NCI-H748 treated with DMSO at 0.1 percent for 48 hours (cell line): ENCODE measurements at regions not wholly inside any gene's neighbourhood (a gene's known extent, or its start where the extent isn't known, plus 50 kb on each side); places are given as distances from the start of the nearest gene placed in this dataset.

Experiments
- DNase-seq: peaks from one replicate; lab custom pipeline; 2025; lab: John Stamatoyannopoulos, UW

DNA sequence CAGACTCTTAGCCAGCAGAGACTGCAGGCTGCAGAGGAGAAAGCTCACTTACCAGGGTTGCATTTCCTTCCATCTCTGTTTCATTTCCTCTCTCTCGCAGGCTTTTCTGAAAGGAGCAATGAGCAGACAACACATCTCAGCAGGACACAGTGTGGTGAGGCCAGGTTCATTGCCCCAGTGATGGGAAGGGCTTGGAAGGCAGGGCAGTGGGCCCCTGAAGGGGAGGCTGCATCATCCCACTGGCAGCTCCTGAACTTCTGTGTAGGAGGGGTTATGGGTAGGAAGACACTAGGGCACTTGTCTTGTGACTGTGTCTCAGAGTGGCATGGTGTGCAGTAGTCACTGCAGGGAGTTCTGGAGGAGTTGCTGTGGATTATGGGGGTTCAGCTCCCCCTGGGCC lies 246.8 kb downstream of the QKI start:
- no peak for DNase-seq

DNA sequence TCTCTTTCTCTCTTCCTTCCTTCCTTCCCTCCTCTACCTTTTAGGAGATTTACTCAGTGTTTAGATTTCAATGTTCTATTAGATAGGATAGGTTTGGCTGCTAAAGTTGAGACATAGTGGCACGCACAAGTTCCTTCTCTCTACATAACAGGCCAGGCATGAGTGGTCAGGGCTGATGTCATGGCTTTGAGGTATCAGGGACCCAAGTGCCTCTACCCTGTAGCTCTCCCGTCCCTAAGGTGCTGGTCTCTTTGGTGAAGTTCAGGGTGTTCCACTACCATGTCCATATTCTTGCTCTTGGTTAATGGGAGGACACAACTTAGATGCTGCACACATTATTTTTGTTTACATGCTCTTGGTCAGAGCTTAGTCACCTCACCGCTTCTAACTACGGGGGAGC lies 245.3 kb downstream of the QKI start:
- DNase-seq, result no peak

DNA sequence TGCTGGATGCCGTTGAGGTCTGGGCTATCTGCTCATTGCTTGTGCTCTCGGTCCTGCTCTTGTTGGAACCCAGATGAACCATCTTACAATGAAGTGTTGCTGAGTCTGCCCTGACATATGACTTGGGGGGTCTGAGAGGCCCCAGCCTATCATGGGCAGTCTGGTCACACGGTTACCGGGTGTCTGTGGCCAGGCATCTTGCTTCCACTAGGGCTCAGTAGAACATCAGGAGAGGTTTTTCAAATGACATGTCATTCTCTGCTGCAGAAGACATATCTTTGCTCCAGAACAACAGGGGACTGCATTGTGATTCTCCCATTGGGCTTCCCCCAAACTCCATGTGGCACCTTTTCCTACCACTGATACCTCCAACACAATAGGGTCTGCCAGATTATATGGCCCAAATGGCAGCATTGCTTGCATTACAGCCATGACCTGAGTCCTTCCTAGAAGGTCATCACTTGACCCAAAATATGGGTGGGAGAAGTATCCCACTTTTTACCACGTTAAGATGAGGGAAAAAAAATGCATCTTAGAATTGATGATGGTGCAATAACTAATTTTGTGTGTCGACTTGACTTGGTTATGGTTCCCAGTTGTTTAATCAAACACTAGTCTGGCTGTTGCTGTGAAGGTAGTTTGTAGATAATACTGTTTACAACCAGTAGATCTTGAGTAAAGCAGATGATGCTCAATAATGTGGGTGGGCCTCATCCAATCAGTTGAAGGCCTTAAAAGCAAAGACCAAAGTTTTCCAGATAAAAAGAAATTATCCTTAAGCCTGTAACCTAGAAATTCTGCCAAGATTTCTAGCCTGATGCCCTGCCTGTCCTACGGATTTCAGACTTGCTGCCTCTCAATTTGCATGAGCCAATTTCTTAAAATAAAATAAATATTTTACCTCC lies 241.0 kb downstream of the QKI start:
- no peak for DNase-seq

DNA sequence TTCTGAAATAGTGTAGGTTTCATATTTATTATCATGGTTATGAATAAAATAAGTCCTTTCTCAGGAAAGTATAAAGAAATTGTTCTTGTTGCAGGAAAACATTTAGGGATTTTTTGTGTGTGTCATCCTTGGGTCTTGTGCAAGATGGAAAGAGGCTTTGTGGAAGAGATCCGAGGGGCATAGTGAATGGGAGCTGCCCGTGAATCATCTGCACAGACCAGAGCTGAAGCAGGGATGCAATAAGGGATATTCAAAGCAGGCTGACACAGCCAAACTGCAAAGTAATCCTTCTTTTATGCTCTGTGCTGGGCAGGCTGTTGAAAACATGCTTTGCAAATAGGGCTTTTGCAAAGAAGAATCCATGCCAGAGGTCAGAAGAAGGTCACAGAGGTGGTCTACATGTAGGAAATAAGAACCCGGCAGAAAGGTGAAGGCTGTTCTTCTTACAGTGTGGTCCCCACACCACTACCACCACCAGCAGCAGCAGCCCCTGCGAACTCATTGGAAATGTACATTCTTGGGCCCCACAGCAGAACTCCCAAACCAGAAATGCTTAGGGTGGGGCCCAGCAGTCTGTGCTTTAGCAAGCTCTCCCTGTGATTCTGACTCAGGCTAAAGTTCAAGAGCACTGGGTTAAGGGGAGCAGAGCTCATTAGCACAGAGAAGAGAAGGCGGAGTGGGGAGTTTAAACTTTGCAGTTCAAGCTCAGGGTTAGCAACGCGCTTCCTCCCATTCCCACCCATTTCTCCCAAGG lies 237.6 kb downstream of the QKI start:
- no peak for DNase-seq

DNA sequence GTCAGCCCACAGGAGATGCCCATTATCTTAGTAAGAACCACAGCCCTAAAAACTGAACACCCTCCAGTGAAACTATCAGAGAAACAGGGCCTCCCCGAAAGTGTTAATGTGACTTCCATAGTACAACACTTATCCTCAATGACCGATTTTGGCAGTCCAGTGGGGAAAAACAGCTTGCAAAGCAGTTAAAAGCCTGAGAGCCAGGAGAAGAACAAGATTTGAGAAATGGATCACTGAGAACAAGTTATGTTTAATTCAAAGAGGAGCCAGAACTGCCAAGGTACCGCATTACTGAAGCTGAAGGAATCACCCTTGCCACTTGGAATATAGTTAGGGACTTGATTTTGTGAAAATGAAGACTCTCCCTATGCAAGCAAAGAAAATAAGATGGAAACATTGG lies 236.9 kb downstream of the QKI start:
- no peak for DNase-seq

DNA sequence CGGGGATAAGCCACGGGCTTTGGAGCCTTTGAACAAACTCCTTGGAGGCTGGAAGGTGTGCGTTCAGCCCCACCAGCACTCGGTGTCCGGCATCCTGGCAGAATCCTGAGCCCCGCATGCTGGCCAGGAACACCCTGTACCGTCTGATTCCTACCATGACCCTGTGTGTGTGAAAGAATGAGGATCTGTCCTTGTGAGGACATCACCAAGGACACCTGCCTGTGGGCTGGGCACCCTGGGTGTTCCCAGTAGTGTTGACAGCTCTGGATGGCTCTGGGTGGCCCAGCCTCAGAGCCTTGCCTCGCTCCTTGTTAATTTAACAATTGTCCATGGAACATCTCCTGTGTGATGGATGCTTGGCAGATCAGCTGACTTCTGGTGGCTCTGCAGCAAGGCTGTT lies 234.3 kb downstream of the QKI start:
- no peak for DNase-seq

DNA sequence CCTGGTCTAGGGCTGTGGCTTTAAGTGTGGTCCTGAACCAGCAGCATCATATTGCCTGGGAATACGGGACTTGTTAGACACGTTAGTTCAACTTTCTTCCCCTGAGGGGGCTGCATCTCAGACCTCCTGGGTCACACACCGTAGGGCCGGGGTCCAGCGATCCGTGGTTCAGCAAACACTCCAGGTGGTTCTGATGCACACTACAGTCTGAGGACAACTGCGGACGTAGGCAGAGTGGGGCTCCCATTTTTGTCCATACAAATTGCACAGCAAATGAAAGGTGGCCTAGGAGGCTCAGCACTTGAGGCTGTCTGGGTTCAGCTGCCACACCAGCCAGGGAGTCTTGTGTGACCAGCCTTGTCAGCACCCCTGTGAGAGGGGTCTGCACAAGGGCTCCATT lies 233.1 kb downstream of the QKI start:
- no peak for DNase-seq

DNA sequence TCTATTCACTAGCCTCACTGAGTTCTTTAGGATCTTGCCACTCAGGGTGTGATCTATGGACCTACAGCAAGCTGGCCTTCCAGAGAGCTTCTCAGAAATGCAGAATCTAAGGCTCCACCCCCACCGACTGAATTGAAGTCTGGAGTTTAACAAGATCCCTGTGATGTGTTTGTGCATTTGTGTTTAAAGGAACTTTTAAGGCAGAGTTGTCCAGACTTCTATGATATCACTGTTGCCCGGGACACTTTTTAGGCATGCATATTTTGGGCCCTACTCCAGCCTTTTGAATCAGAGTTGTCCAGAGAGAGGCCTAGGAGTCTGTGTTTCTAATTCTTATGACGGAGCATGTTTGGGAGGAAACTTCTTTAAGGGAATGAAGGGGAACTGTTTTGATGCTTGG lies 232.3 kb downstream of the QKI start:
- DNase-seq, result no peak

DNA sequence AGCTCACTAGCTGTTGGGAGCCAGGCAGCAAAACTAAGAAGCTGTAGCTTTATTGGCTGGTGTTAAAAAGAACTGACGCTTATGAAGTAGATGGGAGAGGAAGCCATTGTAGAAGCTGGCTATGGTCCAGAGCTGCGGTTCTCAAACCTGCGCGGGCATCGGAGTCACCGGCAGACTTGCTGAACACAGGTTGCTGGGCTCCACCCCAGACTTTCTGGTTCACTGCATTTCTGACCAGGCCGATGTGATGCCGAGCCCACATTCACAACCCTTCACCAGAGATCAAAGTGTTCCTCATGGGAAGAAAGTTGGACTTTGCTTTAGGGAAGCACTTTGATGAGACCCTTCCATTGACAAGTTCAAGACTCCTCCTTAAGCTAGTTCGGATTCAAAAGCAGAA lies 231.6 kb downstream of the QKI start:
- DNase-seq, result no peak

DNA sequence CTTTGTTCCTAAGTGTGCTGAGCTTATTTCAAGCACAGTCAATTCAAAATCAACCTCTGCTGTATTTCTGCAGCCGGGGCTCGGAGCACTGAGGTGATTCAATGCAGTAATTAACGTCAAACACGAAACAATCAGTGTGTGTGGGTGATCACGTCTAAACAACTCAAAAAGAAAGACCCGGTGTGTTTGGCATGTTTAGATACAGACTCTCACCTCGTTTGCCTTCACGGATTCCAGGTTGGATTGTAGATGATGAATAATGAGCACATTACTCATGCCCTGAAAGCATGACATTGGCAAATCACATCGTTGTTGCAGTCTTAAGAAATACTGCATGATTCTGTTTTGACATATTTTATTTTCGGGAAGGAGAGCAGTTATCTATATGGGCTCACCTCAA lies 231.0 kb downstream of the QKI start:
- no peak for DNase-seq

DNA sequence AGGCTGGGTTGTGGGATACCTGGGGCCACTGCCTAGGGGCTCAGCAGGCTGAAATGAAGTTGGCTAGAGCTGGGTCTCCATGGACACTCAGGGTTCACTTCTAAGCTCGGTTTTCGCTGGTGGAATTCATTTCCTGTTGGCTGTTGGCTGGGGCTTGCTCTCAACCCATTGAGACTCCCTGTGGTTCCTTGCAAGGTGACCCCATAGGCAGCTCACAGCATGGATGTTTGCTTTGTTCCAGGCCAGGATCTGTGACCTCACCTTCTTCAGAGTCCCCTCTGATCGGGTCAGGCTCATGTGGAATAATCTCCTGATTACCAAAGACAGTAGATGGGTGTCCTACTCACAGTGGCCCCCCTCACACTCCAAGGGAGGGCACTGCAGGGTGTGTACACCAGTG lies 229.3 kb downstream of the QKI start:
- no peak for DNase-seq

DNA sequence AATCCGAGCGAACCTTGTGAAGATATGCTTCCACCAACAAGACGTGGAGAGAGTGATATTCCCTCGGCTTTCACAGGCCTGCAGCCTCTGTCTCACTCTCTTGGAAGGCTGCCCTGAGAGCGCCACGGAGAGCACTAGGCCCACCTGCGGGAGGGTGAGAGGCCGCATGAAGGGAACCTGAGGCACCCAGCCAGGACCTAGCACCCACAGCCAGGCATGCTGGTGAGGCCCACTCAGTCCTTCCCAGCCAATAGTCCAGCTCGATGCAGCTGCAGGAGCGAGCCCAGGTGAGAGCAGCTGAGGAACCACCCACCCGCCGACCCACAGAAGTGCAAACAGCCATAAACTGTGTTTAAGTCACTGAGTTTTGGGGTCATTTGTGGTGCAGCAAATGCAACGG lies 227.2 kb downstream of the QKI start:
- no peak for DNase-seq

DNA sequence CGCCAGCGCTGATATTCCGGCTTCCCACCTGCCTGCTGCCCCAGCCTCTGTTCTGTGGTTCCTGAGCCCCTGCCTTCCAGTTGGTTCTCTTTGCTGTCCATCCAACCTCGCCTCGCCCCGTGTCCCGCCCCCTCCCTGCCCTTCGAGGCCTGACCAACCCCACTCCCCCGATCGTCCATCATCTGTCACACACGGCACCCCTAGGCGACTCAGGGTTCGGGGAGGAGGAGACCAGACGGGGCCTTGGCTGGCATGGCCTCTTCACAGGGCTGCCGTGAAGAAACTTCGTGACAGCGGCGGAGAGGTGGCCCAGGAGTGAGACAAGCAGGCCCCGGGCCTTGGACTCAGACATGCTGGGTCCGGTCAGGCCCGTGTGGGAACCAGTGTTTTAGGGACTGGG lies 226.1 kb downstream of the QKI start:
- no peak for DNase-seq

DNA sequence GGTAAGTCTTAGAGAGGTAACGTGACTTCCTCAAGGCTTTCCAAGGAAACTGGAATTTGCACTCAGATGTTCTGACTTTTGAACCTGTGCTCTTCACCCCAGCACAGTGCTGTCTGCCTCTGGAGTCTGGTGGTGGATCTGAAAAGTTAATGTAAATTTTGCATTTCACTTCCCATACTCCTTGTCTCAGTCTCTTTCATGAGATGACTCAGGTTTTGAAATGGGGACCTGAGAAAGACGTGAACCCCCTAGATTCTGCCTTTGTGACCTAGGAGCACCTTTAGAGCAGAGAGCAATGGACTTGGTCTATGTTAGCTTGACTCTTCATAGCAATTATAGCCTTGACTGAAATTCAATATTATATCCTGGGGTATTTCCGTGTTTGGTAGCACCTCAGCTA lies 223.0 kb downstream of the QKI start:
- DNase-seq, result no peak

DNA sequence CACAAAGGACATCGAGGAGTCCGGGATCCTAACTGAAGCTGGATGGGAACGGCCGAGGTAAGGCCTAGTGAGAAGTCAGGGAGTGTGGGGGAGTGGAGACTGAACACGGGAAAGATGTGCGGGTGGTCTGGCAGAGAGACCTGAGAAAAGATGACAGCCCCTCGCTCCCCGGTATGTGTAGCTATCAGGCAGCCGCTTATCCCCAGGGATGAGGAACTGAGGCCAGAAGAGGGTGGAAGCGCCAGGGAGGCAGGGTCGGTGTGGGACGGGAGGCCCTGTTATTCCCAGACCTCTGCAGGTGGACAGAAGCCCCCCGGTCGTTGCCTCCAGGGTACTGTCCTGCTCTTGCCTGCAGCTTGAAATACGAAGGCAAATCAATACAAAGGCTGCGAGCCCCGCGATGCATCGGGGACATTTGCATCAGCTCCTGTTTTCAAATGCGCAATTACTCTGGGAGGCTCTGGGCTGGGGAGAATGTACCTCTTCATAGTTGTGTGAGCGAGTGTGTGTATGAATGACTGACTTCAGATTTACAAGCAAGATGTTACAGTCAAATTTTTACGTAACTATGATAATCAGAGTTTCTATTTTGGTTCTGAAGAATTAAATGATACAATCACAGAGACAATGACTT lies 221.3 kb downstream of the QKI start:
- no peak for DNase-seq

DNA sequence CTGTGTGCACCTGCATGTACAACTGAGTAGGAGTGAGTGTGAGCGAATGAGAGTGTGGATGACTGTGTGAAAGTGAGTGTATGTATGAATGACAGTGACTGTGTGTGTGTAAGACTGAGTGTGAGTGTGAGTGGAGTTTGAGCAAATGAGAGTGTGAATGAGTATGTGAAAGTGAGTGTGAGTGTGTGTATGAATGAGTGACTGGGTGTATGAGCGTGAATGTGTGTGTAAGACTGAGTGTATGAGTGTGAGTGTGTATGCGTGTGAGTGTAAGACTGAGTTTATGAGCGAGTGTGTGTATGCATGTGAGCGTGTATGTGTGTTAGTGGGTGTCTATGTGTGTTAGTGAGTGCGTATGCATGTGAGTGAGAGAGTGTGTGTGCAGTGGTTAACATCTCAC lies 220.8 kb downstream of the QKI start:
- no peak for DNase-seq

DNA sequence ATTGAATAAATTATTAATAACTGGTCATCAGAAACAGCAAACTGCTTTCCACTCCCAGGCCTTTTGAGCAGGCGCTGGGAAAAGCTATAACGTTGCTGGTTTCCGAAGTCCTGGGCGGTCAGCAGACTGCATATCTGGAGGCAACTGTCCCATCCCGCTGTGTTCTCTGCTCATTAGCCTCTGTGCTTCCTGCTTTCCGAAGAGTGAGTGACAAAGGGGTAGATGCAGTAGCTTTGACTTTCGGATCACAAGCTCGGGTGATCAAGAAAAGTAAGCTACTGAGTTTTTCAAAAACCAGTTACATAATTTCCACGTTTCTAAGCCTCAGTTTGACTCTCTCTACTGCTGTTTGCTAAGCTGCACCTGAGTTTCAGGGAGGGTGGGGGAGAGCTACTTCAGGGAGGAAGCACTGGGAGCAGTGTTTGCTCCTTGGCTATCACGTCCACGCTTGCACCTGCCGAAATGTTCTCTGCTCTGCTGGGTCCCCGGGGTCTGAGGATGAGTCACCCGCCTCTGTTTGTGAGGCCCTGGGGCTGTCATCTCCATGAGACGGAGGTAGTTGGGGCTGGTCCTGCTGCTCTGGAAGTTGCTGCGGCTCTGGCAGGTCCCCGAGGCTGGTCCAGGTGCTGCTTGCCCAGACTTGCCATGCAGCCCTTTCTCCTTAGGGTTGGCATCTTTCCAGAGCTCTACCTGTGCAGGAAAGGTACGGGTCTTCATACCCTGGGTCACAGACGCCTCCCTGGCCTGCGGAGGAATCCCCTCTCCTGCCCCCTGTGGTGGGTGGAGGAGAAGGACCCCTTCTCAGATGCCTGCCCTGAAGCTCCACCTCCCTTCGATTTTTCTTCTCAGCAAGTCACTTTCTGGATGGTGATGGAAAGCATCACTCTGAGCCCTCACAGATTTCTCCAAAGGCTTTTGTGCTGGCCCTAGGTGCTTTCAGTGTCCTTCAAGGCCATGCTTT lies 220.0 kb downstream of the QKI start:
- peak; percentile 93 for DNase-seq

DNA sequence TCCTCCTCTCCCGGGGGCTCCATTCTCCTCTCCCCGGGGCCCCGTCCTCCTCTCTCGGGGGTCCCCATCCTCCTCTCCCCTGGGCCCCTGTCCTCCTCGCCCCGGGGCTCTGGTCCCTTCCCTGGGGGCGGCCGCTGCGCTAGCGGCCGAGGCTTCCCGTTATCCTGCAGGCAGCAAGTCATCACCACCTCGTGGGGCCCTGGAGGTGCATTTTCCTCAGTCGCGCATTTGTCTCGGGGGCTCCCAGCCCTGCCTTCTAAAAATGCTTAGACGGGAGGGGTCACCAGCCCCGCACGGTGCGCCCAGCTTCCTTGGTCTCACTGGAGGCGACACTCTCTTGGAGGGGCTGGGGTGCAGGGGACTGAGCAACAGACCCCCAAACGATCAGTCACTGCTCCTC lies 216.5 kb downstream of the QKI start:
- DNase-seq, result no peak

DNA sequence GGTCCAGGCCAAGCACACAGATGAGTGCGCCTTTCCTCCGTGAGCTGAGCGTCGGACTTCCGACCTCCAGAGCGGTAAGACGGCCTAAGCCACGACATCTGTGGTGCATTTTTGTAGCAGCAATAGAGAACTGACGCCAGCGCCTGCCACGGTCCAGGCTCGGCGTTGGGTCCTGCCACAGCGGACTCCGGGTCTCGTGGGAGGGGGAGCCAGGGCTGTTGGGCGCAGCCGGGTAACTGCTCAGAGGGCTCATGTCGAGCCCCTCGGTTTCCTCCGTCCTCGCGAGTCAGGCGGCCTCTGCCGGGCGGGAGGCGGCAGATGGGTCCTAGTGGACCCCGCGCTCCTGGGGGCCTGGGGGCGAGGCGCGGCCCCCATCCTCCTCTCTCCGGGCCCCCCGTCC lies 216.1 kb downstream of the QKI start:
- no peak for DNase-seq

DNA sequence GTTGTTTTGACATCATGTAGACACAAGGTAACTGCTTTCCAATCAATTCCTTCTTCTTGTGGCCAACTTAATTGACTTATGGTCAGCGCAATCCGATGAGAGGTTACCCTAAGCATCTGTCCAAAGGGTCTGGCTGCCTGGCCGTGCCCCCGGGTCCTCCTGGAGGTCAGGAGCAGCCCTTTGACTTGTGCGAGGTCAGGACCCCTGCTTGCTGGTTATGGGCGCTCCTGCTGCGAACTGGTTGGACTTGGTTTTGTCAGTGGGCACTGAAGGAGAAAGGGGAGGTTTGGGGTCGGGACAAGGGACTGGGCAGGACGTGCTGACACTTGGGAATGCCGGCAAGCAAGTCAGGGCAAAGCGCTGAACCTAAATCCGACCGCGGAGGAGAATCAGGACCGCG lies 215.6 kb downstream of the QKI start:
- no peak for DNase-seq
